ENCODE measurements at regions not wholly inside any gene's neighbourhood (a gene's known extent, or its start where the extent isn't known, plus 50 kb on each side); places are given as distances from the start of the nearest gene placed in this dataset.
"Not testable (repeated sequence)": the region's sequence is repeated elsewhere in the genome, so short reads cannot be mapped to it uniquely, and the experiment has no call there.

DNA sequence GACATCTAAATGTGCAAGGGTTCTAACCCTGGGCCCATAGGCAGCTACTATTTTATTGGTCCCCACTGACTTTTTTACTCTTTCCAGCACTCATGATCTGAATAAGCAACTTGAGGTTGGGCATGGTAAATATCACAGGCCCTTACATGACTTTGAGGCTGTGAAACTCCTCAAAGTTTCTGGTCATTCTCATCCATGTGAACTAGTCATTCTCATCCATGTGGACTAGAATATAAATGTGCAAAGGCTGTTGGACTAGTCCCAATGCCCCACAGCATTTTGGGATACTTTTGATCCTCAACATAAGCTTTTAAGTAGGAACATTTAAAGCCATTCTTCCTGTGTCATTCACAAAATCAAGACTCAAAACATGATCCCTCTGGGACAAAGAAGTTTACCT is 290.7 kb upstream of the PPARGC1A start:
- no peak overlapping the region for H3K4me3 ChIP-seq (ENCODE audit: low read depth, low read length)
- TF ChIP-seq, protein P1, sequence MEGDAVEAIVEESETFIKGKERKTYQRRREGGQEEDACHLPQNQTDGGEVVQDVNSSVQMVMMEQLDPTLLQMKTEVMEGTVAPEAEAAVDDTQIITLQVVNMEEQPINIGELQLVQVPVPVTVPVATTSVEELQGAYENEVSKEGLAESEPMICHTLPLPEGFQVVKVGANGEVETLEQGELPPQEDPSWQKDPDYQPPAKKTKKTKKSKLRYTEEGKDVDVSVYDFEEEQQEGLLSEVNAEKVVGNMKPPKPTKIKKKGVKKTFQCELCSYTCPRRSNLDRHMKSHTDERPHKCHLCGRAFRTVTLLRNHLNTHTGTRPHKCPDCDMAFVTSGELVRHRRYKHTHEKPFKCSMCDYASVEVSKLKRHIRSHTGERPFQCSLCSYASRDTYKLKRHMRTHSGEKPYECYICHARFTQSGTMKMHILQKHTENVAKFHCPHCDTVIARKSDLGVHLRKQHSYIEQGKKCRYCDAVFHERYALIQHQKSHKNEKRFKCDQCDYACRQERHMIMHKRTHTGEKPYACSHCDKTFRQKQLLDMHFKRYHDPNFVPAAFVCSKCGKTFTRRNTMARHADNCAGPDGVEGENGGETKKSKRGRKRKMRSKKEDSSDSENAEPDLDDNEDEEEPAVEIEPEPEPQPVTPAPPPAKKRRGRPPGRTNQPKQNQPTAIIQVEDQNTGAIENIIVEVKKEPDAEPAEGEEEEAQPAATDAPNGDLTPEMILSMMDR (IDR thresholded peaks at IDR 0.05; ENCODE audit: low read depth, low read length): no peak

DNA sequence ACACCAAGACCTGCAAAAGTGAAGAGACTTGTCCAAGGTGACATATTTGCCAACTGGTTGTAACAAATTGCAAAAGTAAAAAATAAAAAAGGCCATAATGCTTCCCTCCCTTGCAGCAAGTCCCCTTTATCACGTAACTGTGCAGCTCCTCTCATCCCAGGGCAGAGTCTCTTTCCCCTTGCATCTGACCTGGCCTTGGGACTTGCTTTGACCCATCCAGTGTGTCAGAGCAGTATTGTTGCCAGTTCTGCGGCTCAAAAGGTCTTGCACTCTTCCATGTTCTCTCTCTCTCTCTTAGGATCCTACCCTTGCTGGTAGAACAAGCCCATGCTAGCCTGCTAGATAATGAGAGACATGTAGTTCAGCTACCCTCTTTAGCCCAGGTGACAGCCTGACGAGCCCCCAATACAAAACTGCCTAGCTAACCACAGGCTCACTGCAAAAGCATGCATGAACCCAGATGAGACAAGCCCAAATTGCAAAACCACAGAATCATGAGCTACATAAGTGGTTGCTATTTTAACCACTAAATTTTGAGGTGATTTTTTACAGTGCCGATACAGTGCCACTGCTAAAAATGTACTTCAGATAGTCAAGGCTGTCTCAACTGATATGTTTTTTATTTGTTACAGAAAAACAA is 289.5 kb upstream of the PPARGC1A start:
- no peak overlapping the region for H3K4me3 ChIP-seq (ENCODE audit: low read depth, low read length)
- TF ChIP-seq, protein P1 (IDR thresholded peaks at IDR 0.05; ENCODE audit: low read depth, low read length): no peak

DNA sequence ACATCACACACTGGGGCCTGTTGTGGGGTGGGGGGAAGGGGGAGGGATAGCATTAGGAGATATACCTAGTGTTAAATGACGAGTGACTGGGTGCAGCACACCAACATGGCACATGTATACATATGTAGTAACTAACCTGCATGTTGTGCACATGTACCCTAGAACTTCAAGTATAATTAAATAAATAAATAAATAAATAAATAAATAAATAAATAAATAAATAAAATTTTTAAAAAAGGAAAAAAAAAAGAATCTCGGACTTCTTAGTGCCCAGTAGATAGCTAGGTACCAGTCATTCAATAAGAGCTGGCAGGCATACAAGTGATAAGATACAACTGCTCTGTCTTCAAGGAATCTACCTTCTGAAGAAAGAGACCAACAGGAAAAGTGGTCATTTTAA is 287.6 kb upstream of the PPARGC1A start:
- H3K4me3 ChIP-seq (ENCODE audit: low read depth, low read length): not testable (repeated sequence)

DNA sequence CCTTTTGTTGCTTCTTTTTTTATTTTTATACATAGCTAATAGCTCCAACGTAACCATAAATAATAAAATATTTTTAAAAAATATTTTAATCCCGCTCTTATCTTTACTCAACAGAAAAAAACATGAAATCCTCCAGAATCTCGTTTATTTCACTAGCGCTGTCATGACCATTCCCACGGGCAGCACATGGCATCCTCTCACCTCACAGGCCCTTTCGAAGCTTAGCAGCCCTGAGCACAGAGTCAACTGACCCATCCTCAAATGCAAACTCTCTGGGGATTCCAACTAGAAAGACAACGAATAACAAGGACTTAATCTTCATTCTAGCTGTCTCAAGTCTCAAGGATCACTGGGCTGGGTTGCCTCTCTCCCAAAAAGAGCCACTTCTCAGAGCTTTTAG is 285.9 kb upstream of the PPARGC1A start:
- TF ChIP-seq, protein P1 (IDR thresholded peaks at IDR 0.05; ENCODE audit: low read depth, low read length): no peak
- H3K4me3 ChIP-seq (ENCODE audit: low read depth, low read length): no peak overlapping the region

DNA sequence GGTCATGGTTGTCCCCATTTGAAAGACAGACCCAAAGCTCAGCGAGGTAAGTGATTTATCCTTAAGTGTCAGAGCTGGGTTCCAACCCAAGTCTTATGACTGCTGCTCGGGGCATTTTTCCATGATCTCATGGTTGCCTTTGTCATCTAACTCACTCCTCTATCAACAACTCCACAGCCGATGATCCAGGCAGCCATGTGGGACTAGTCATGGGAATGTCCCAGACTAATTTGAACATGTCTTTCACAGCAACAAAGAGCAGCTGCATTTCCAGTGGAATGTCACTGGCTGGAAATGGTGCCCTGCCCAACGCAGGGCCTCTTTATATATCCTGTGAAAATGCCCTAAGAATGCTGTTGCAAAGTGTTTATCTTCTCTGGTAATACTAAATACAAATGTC is 284.8 kb upstream of the PPARGC1A start:
- TF ChIP-seq, protein P1 (IDR thresholded peaks at IDR 0.05; ENCODE audit: low read depth, low read length): no peak
- no peak overlapping the region for H3K4me3 ChIP-seq (ENCODE audit: low read depth, low read length)

DNA sequence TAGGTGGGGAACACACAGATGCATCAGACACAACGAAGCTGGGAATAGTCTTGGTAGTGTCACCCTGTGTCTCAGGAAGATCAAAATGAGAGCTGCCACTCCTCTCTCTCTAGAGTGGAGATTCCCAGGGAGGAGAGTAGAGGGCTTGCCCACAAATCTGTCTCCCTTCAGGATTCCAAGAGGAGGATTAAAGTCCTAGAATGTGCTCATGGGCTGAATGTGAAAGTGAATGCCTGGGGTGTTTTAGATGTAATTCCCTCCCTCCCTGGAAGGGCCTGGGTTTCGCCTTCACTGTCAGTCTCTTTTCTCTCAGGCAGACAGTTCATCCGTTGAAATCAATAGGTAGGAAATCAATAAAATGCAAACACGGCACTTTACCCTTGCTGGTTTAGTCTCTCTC is 282.6 kb upstream of the PPARGC1A start:
- no peak overlapping the region for H3K4me3 ChIP-seq (ENCODE audit: low read depth, low read length)
- TF ChIP-seq, protein P1 (IDR thresholded peaks at IDR 0.05; ENCODE audit: low read depth, low read length): no peak

DNA sequence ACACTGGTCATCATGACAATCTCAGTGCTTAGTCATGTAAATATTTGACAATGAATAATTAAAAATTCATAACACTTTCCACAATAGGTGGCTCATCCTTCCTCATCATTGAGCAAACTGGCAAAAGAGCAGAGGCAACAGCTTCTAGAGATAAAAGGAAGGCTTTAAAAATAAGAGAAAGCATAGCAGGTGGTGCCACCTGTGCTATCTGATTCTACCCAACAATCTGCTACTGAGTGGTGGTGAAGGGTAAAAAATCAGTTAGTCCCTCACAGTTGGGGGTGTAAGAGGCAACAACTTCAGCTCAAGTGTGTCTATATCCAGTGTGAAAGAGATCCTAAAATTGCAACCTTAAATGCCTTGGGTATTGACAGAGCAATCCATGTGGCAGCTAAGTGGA is 280.1 kb upstream of the PPARGC1A start:
- TF ChIP-seq, protein P1 (IDR thresholded peaks at IDR 0.05; ENCODE audit: low read depth, low read length): no peak
- no peak overlapping the region for H3K4me3 ChIP-seq (ENCODE audit: low read depth, low read length)

DNA sequence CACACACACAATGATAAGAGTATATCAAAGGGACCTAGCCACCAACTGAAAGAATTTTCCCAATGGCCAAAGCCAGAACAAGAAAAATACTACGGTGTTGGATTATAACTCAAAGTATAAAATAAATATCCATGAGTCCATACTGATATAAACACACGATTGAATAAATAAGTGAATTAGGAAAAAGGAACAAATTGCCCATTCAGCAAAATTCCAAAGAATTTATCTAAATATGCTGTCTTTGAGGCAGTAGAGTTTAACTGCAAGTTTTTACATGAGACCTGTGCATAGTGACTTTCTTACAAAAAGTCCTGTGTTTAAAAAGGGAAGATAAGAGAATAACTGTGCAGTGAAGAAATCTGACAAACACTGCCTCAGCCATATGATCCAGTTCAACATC is 278.8 kb upstream of the PPARGC1A start:
- H3K4me3 ChIP-seq (ENCODE audit: low read depth, low read length): no peak overlapping the region
- TF ChIP-seq, protein P1 (IDR thresholded peaks at IDR 0.05; ENCODE audit: low read depth, low read length): no peak
